GM12878 (cell line): ENCODE measurements at regions not wholly inside any gene's neighbourhood (a gene's known extent, or its start where the extent isn't known, plus 50 kb on each side); places are given as distances from the start of the nearest gene placed in this dataset.

Experiments used
- ATAC-seq: fragments of 200-7000 bp; cut with Tn5 transposase; 3 replicates; pipeline ENCODE4 v1.9.1; 2020; ENCODE audit warnings: mild to moderate bottlenecking, moderate library complexity
- BruUV-seq: library from RNA; stranded (reverse); fragments of 400-500 nt; replicated peaks from 2 replicates; lab custom pipeline; 2021; lab: Mats Ljungman, UMichigan
- CTCF ChIA-PET: fragments of 300-600 bp; sonication (Branson Sonifier 250); formaldehyde crosslinking; extraction: SDS; loops from one replicate; lab custom pipeline; 2021; ENCODE audit warnings: inconsistent platforms; lab: Yijun Ruan, JAX
- POLR2A ChIA-PET: fragments of 350-600 bp; formaldehyde crosslinking; extraction: SDS; loops from one replicate; lab custom pipeline; 2021; ENCODE audit warnings: inconsistent platforms; lab: Charles Lee
- RAD21 ChIA-PET: fragments of 300-600 bp; sonication (Branson Sonifier 250); formaldehyde crosslinking; loops from one replicate; lab custom pipeline; 2023; ENCODE audit warnings: antibody characterized with exemption; ENCODE audit not compliant: unreplicated experiment; lab: Charles Lee
- SMC1A ChIA-PET: fragments of 300-600 bp; sonication (Branson Sonifier 250); formaldehyde crosslinking; loops from one replicate; lab custom pipeline; 2023; ENCODE audit not compliant: unreplicated experiment, uncharacterized antibody; lab: Charles Lee
- DNase-seq: peaks from one replicate; pipeline ENCODE4 v3.0.0-alpha.2; 2011; ENCODE audit warnings: low read depth, low spot score
- FAIRE-seq: peaks from 3 replicates; lab custom pipeline; 2011; peaks lifted over from hg19 to GRCh38; lab: Jason Lieb, UNC
- H2AFZ ChIP-seq: 2 replicates; pipeline ENCODE4 v1.6.0; 2011; ENCODE audit warnings: low read depth, low read length, control low read depth; ENCODE audit not compliant: control insufficient read depth
- H3K27ac ChIP-seq: 2 replicates; pipeline ENCODE4 v1.5.1; 2011; ENCODE audit warnings: control low read depth; ENCODE audit not compliant: control insufficient read depth, insufficient read depth
- H3K27me3 ChIP-seq, 2 experiments: replicated peaks in 1 of 2; 2 replicates each; pipeline versions ENCODE4 v1.6.0 to v1.6.1; 2011; ENCODE audit warnings: low read length in 1 of 2; ENCODE audit not compliant: control insufficient read depth in 2 of 2, insufficient read depth in 2 of 2
- H3K36me3 ChIP-seq, 2 experiments: 2 replicates each; pipeline ENCODE4 v1.5.1; 2011; ENCODE audit warnings: low read length in 1 of 2; ENCODE audit not compliant: control insufficient read depth in 2 of 2, insufficient read depth in 2 of 2
- H3K4me1 ChIP-seq: 2 replicates; pipeline ENCODE4 v1.6.1; 2011; ENCODE audit warnings: mild to moderate bottlenecking, low read length, moderate library complexity, mixed read lengths; ENCODE audit not compliant: control insufficient read depth, insufficient read depth
- H3K4me2 ChIP-seq: 2 replicates; pipeline ENCODE4 v1.6.0; 2011; ENCODE audit warnings: control low read depth; ENCODE audit not compliant: control insufficient read depth, insufficient read depth
- H3K4me3 ChIP-seq: fragments of 200-600 bp; sonication (generic); 2 replicates; pipeline ENCODE4 v1.5.1; 2016
- H3K79me2 ChIP-seq: 2 replicates; pipeline ENCODE4 v1.6.0; 2011; ENCODE audit warnings: low read length; ENCODE audit not compliant: control insufficient read depth, insufficient read depth
- H3K9ac ChIP-seq: 2 replicates; pipeline ENCODE4 v1.8.0; 2011; ENCODE audit warnings: low read length, control low read depth, mixed read lengths; ENCODE audit not compliant: control insufficient read depth, insufficient read depth
- H3K9me3 ChIP-seq: replicated peaks from 3 replicates; pipeline ENCODE4 v1.5.1; 2011; ENCODE audit warnings: mild to moderate bottlenecking, low read length; ENCODE audit not compliant: control insufficient read depth, insufficient read depth
- H4K20me1 ChIP-seq: 2 replicates; pipeline ENCODE4 v1.6.0; 2011; ENCODE audit not compliant: control insufficient read depth, insufficient read depth
- CHD1 ChIP-seq: IDR thresholded peaks from 2 replicates; pipeline ENCODE4 v1.6.1; 2012; ENCODE audit warnings: low read depth, low read length, improper control_type of control experiment
- CUX1 ChIP-seq: IDR thresholded peaks from 2 replicates; pipeline ENCODE4 v1.6.1; 2012; ENCODE audit warnings: improper control_type of control experiment, low read depth, low read length; ENCODE audit not compliant: insufficient replicate concordance
- E2F8 ChIP-seq: fragments of 450-650 bp; IDR thresholded peaks from 2 replicates; pipeline ENCODE4 v1.6.1; 2018; ENCODE audit warnings: mild to moderate bottlenecking, low read depth, moderate library complexity; ENCODE audit not compliant: partially characterized antibody
- RBBP5 ChIP-seq: fragments of 200-600 bp; sonication (generic); conservative IDR thresholded peaks from 2 replicates; pipeline ENCODE4 v1.6.1; 2016
- RELB ChIP-seq: fragments of 450-650 bp; IDR thresholded peaks from 2 replicates; pipeline ENCODE4 v1.6.1; 2017; ENCODE audit warnings: low read depth, mild to moderate bottlenecking, moderate library complexity
- SMC3 ChIP-seq: IDR thresholded peaks from 2 replicates; pipeline ENCODE4 v1.6.1; 2011; ENCODE audit warnings: low read length, improper control_type of control experiment, borderline replicate concordance
- ZBTB33 ChIP-seq: fragments of 450-650 bp; IDR thresholded peaks from 2 replicates; pipeline ENCODE4 v1.6.1; 2017; ENCODE audit warnings: mild to moderate bottlenecking
- ZNF687 ChIP-seq: fragments of 450-650 bp; IDR thresholded peaks from 2 replicates; pipeline ENCODE4 v1.6.1; 2017; ENCODE audit warnings: mild to moderate bottlenecking, moderate library complexity
- WGBS: methylation state at CpG from one replicate; pipeline ENCODE4 v1.1.6; 2016; ENCODE audit warnings: low lambda C conversion rate; ENCODE audit not compliant: insufficient replicate concordance, insufficient coverage; ENCODE audit errors: missing lambda C conversion rate; 5-methylcytosine and 5-hydroxymethylcytosine counted together
- in situ Hi-C: fragments of 300-500 bp; cut with MboI; formaldehyde crosslinking; loops from 9 replicates; pipeline ENCODE4 v1.14.3; 2018; ENCODE audit warnings: mixed read lengths
- intact Hi-C: fragments of 100-400 bp; cut with micrococcal nuclease; formaldehyde crosslinking; loops from one replicate; pipeline ENCODE4 v1.14.2; 2022; ENCODE audit not compliant: unreplicated experiment

GRCh38 chr3:94694894-94695293, 632.0 kb downstream of the NSUN3 start:
- no peaks in the 10 kb centered on the region for H3K36me3 ChIP-seq
- ChIA-PET SMC1A (interaction anchor here (0.7 to 1.0 kb wide), 2 partner anchors 25 to 30 kb away, joined by 3 read pairs; no protein-coding TSS in a partner anchor), CTCF (no interaction called here), RAD21 (no interaction called here), POLR2A (no interaction called here)
- H3K27ac ChIP-seq, result no peak overlapping the region
- no peak overlapping the region for H3K9ac ChIP-seq
- H3K9me3 ChIP-seq, result no peaks in the 10 kb centered on the region
- H3K79me2 ChIP-seq, result no peaks in the 10 kb centered on the region
- H4K20me1 ChIP-seq, result no peaks in the 10 kb centered on the region
- no peak overlapping the region for H2AFZ ChIP-seq
- no TSS peak for BruUV-seq
- no peak overlapping the region for H3K4me3 ChIP-seq
- H3K27me3 ChIP-seq, result no peaks in the 10 kb centered on the region
- in situ Hi-C loops, result no loop called here
- no peak for ATAC-seq
- DNase-seq, result no peak
- 84% methylated on average over 2 of the region's 2 CpGs for WGBS
- intact Hi-C loops, result no loop called here
- FAIRE-seq, result no peak
- H3K4me2 ChIP-seq, result no peak overlapping the region
- no peaks in the 10 kb centered on the region for H3K4me1 ChIP-seq
- no peak for TF ChIP-seq SMC3
- no peak for TF ChIP-seq ZNF687
- no peak for TF ChIP-seq RBBP5
- no peak for TF ChIP-seq RELB
- TF ChIP-seq E2F8, result no peak
- TF ChIP-seq ZBTB33, result no peak
- no peak for TF ChIP-seq CUX1
- TF ChIP-seq CHD1, result no peak
